GM21381 (cell line): ENCODE measurements at regions not wholly inside any gene's neighbourhood (a gene's known extent, or its start where the extent isn't known, plus 50 kb on each side); places are given as distances from the start of the nearest gene placed in this dataset.

Experiments used
- ATAC-seq: cut with Tn5 transposase; IDR thresholded peaks from one replicate; pipeline ENCODE4 v1.9.1; 2021; ENCODE audit warnings: mild to moderate bottlenecking, moderate library complexity; ENCODE audit not compliant: unreplicated experiment

- no peak for ATAC-seq
Observed at GRCh38 chr10:124266468-124267230, 152.1 kb downstream of the OAT start.

- ATAC-seq: no peak
Observed at GRCh38 chr10:124265776-124266467, 152.8 kb downstream of the OAT start.

- no peak for ATAC-seq
Observed at GRCh38 chr10:124265391-124265745, 153.4 kb downstream of the OAT start.

- no peak for ATAC-seq
Observed at GRCh38 chr10:124264711-124265390, 153.9 kb downstream of the OAT start.

- ATAC-seq: no peak
Observed at GRCh38 chr10:124264271-124264670, 154.5 kb downstream of the OAT start.

- no peak for ATAC-seq
Observed at GRCh38 chr10:124263726-124264125, 155.0 kb downstream of the OAT start.

- ATAC-seq: no peak
Observed at GRCh38 chr10:124262971-124263370, 155.8 kb downstream of the OAT start.

- ATAC-seq: no peak
Observed at GRCh38 chr10:124262234-124262865, 156.4 kb downstream of the OAT start.

GRCh38 chr10:124259139-124259825 is 159.4 kb downstream of the OAT start:
- ATAC-seq: no peak

- no peak for ATAC-seq
Observed at GRCh38 chr10:124257781-124258180, 160.9 kb downstream of the OAT start.

- no peak for ATAC-seq
Observed at GRCh38 chr10:124256151-124256550, 162.6 kb downstream of the OAT start.

- ATAC-seq: no peak
Observed at GRCh38 chr10:124255556-124255955, 162.2 kb upstream of the CHST15 start.

- ATAC-seq: no peak
Observed at GRCh38 chr10:124254490-124254889, 161.1 kb upstream of the CHST15 start.

GRCh38 chr10:124253006-124253405 is 159.6 kb upstream of the CHST15 start:
- no peak for ATAC-seq

GRCh38 chr10:124252097-124252715 is 158.8 kb upstream of the CHST15 start:
- no peak for ATAC-seq

GRCh38 chr10:124251317-124252065 is 158.1 kb upstream of the CHST15 start:
- ATAC-seq: no peak

- ATAC-seq: no peak
Observed at GRCh38 chr10:124250506-124250905, 157.1 kb upstream of the CHST15 start.

- ATAC-seq: no peak
Observed at GRCh38 chr10:124249812-124250432, 156.5 kb upstream of the CHST15 start.

GRCh38 chr10:124249196-124249595 is 155.8 kb upstream of the CHST15 start:
- ATAC-seq: no peak
